Astrocyte (in vitro differentiated cells and primary cell): ENCODE measurements at regions not wholly inside any gene's neighbourhood (a gene's known extent, or its start where the extent isn't known, plus 50 kb on each side); places are given as distances from the start of the nearest gene placed in this dataset.

Experiments
- DNase-seq: peaks from one replicate; pipeline ENCODE4 v3.0.0-alpha.2; 2010; ENCODE audit warnings: low read depth
- FAIRE-seq: peaks from 2 replicates; lab custom pipeline; 2011; peaks lifted over from hg19 to GRCh38; lab: Jason Lieb, UNC
- H2AFZ ChIP-seq: 2 replicates; pipeline ENCODE4 v1.6.0; 2012; ENCODE audit warnings: low read depth, low read length, inconsistent platforms
- H3K27ac ChIP-seq: 2 replicates; pipeline ENCODE4 v1.5.1; 2011; ENCODE audit warnings: low read depth, low read length, inconsistent platforms
- H3K27me3 ChIP-seq: 2 replicates; pipeline ENCODE4 v1.6.0; 2011; ENCODE audit warnings: low read length, inconsistent platforms; ENCODE audit not compliant: insufficient read depth
- H3K36me3 ChIP-seq: 2 replicates; pipeline ENCODE4 v1.5.1; 2011; ENCODE audit warnings: low read length, inconsistent platforms; ENCODE audit not compliant: insufficient read depth
- H3K4me1 ChIP-seq: 2 replicates; pipeline ENCODE4 v1.5.1; 2011; ENCODE audit warnings: low read length, inconsistent platforms; ENCODE audit not compliant: insufficient read depth
- H3K4me2 ChIP-seq: 2 replicates; pipeline ENCODE4 v1.6.0; 2012; ENCODE audit warnings: low read length, inconsistent platforms
- H3K4me3 ChIP-seq: 2 replicates; pipeline ENCODE4 v1.5.1; 2011; ENCODE audit warnings: low read depth, mild to moderate bottlenecking, low read length, inconsistent platforms; ENCODE audit not compliant: insufficient read depth
- H3K79me2 ChIP-seq: 2 replicates; pipeline ENCODE4 v1.6.0; 2012; ENCODE audit warnings: mild to moderate bottlenecking, low read length, inconsistent platforms; ENCODE audit not compliant: insufficient read depth
- H3K9ac ChIP-seq: 2 replicates; pipeline ENCODE4 v1.6.0; 2012; ENCODE audit warnings: mild to moderate bottlenecking, low read length, inconsistent platforms
- H3K9me3 ChIP-seq: 2 replicates; pipeline ENCODE4 v1.5.1; 2012; ENCODE audit warnings: low read depth, mild to moderate bottlenecking, low read length, inconsistent platforms; ENCODE audit not compliant: insufficient read depth
- H4K20me1 ChIP-seq: 2 replicates; pipeline ENCODE4 v1.6.0; 2012; ENCODE audit warnings: low read length, inconsistent platforms; ENCODE audit not compliant: insufficient read depth
- H3K27ac Mint-ChIP-seq: one replicate; pipeline ENCODE4 v1.8.0; 2021; ENCODE audit warnings: mild to moderate bottlenecking, mixed read lengths; ENCODE audit not compliant: unreplicated experiment
- H3K27me3 Mint-ChIP-seq: one replicate; pipeline ENCODE4 v1.8.0; 2021; ENCODE audit warnings: low read depth, mixed read lengths; ENCODE audit not compliant: unreplicated experiment
- H3K36me3 Mint-ChIP-seq: one replicate; pipeline ENCODE4 v1.8.0; 2021; ENCODE audit warnings: low read depth, mixed read lengths; ENCODE audit not compliant: unreplicated experiment
- H3K4me1 Mint-ChIP-seq: one replicate; pipeline ENCODE4 v1.8.0; 2021; ENCODE audit warnings: low read depth, mixed read lengths; ENCODE audit not compliant: unreplicated experiment
- H3K4me3 Mint-ChIP-seq: one replicate; pipeline ENCODE4 v1.8.0; 2021; ENCODE audit warnings: mild to moderate bottlenecking, moderate library complexity, mixed read lengths; ENCODE audit not compliant: unreplicated experiment
- H3K9me3 Mint-ChIP-seq: one replicate; pipeline ENCODE4 v1.8.0; 2021; ENCODE audit warnings: mild to moderate bottlenecking, mixed read lengths; ENCODE audit not compliant: unreplicated experiment
- CTCF ChIP-seq: IDR thresholded peaks from 2 replicates; pipeline ENCODE4 v1.5.1; 2011; ENCODE audit warnings: low read depth, mild to moderate bottlenecking, inconsistent platforms, low read length, moderate library complexity; ENCODE audit not compliant: insufficient read depth
- EZH2 ChIP-seq: IDR thresholded peaks from 2 replicates; pipeline ENCODE4 v1.6.1; 2012; ENCODE audit warnings: mild to moderate bottlenecking, low read length, inconsistent platforms; ENCODE audit not compliant: insufficient read depth

- Mint-ChIP-seq H3K9me3 (peaks cover 1% of the 10 kb centered on the region), H3K27me3 (no peaks in the 10 kb centered on the region), H3K36me3 (no peaks in the 10 kb centered on the region), H3K4me3 (no peak overlapping the region), H3K27ac (no peak overlapping the region), H3K4me1 (peaks cover 7% of the 10 kb centered on the region)
- DNase-seq (peak; percentile 26), FAIRE-seq (no peak)
- Histone ChIP-seq H3K27me3 (no peaks in the 10 kb centered on the region), H3K27ac (no peak overlapping the region), H3K36me3 (no peaks in the 10 kb centered on the region), H3K9ac (no peak overlapping the region), H3K4me2 (no peak overlapping the region), H3K4me3 (no peak overlapping the region), H4K20me1 (no peaks in the 10 kb centered on the region), H2AFZ (no peak overlapping the region), H3K4me1 (no peaks in the 10 kb centered on the region), H3K79me2 (no peaks in the 10 kb centered on the region), H3K9me3 (no peaks in the 10 kb centered on the region)
- TF ChIP-seq CTCF: no peak
- TF ChIP-seq EZH2: no peak
These were observed 276.5 kb upstream of the AMIGO2 start for GRCh38 chr12:47356129-47356700.

GRCh38 chr12:47353508-47353907 is 273.7 kb upstream of the AMIGO2 start:
- no peak overlapping the region for H2AFZ ChIP-seq
- TF ChIP-seq CTCF: no peak
- TF ChIP-seq EZH2: no peak
- FAIRE-seq (no peak), DNase-seq (no peak)
- H3K27me3 ChIP-seq: no peaks in the 10 kb centered on the region
- no peak overlapping the region for H3K4me3 ChIP-seq
- no peak overlapping the region for H3K4me2 ChIP-seq
- H3K79me2 ChIP-seq: no peaks in the 10 kb centered on the region
- H3K4me1 ChIP-seq: peaks cover 5% of the 10 kb centered on the region
- peak overlapping the region; percentile 21 for H3K27ac Mint-ChIP-seq
- peaks cover 5% of the 10 kb centered on the region for H3K4me1 Mint-ChIP-seq
- no peaks in the 10 kb centered on the region for H3K9me3 ChIP-seq
- H3K9ac ChIP-seq: no peak overlapping the region
- H3K4me3 Mint-ChIP-seq: no peak overlapping the region
- H4K20me1 ChIP-seq: no peaks in the 10 kb centered on the region
- peaks cover 1% of the 10 kb centered on the region for H3K9me3 Mint-ChIP-seq
- H3K27me3 Mint-ChIP-seq: no peaks in the 10 kb centered on the region
- H3K36me3 ChIP-seq: no peaks in the 10 kb centered on the region
- no peak overlapping the region for H3K27ac ChIP-seq
- no peaks in the 10 kb centered on the region for H3K36me3 Mint-ChIP-seq

- Mint-ChIP-seq H3K9me3 (peaks cover 1% of the 10 kb centered on the region), H3K36me3 (no peaks in the 10 kb centered on the region), H3K4me1 (peaks cover 5% of the 10 kb centered on the region), H3K27ac (no peak overlapping the region), H3K4me3 (no peak overlapping the region), H3K27me3 (no peaks in the 10 kb centered on the region)
- H3K36me3 ChIP-seq: no peaks in the 10 kb centered on the region
- H3K4me1 ChIP-seq: peaks cover 5% of the 10 kb centered on the region
- no peak overlapping the region for H3K4me3 ChIP-seq
- no peaks in the 10 kb centered on the region for H3K9me3 ChIP-seq
- FAIRE-seq (no peak), DNase-seq (no peak)
- no peaks in the 10 kb centered on the region for H4K20me1 ChIP-seq
- no peak overlapping the region for H3K27ac ChIP-seq
- no peak for TF ChIP-seq CTCF
- no peak for TF ChIP-seq EZH2
- H3K27me3 ChIP-seq: no peaks in the 10 kb centered on the region
- no peaks in the 10 kb centered on the region for H3K79me2 ChIP-seq
- H3K4me2 ChIP-seq: no peak overlapping the region
- no peak overlapping the region for H2AFZ ChIP-seq
- H3K9ac ChIP-seq: no peak overlapping the region
These were observed 272.3 kb upstream of the AMIGO2 start for GRCh38 chr12:47352067-47352466.
